HEK293 (cell line): ENCODE measurements at regions not wholly inside any gene's neighbourhood (a gene's known extent, or its start where the extent isn't known, plus 50 kb on each side); places are given as distances from the start of the nearest gene placed in this dataset.
A peak's percentile ranks its signal among the peaks of the same experiment; 100 is the strongest.

ENCODE experiments used
- CTCF ChIA-PET: fragments of 350-600 bp; formaldehyde crosslinking; extraction: SDS; loops from one replicate; lab custom pipeline; 2021; ENCODE audit warnings: antibody characterized with exemption; lab: Yijun Ruan, JAX
- POLR2A ChIA-PET: fragments of 300-600 bp; formaldehyde crosslinking; extraction: SDS; loops from one replicate; lab custom pipeline; 2020; ENCODE audit warnings: antibody characterized with exemption, inconsistent platforms; lab: Yijun Ruan, JAX
- H3K27ac ChIP-seq: fragments of 200-500 bp; sonication (Bioruptor generic); 2 replicates; pipeline ENCODE4 v1.5.1; 2014; ENCODE audit warnings: low read depth, low read length, control low read depth, inconsistent platforms; ENCODE audit errors: extremely low read depth
- H3K36me3 ChIP-seq, 2 experiments: fragments of 200-500 bp in 1 of 2; sonication (Bioruptor generic) in 1 of 2; 1 replicate in 1 of 2; 2 replicates in 1 of 2; pipeline ENCODE4 v1.5.1; 2014 to 2017; ENCODE audit warnings: inconsistent platforms in 2 of 2, low read length in 2 of 2; ENCODE audit not compliant: control insufficient read depth in 2 of 2, insufficient read depth in 1 of 2
- H3K4me1 ChIP-seq: fragments of 200-500 bp; sonication (Bioruptor generic); 2 replicates; pipeline ENCODE4 v1.5.1; 2014; ENCODE audit warnings: mild to moderate bottlenecking, low read length, inconsistent platforms; ENCODE audit not compliant: control insufficient read depth, insufficient read depth
- H3K4me3 ChIP-seq: 2 replicates; pipeline ENCODE4 v1.5.1; 2011; ENCODE audit warnings: low read depth, mild to moderate bottlenecking, control low read depth, low read length, moderate library complexity
- H3K9me3 ChIP-seq: fragments of 200-500 bp; sonication (Bioruptor generic); 2 replicates; pipeline ENCODE4 v1.5.1; 2014; ENCODE audit warnings: low read depth, low read length, inconsistent platforms; ENCODE audit not compliant: control insufficient read depth, insufficient read depth
- BCL11B ChIP-seq: fragments of 450-650 bp; formaldehyde crosslinking; IDR thresholded peaks from 2 replicates; pipeline ENCODE4 v1.5.1; 2016; ENCODE audit warnings: low read depth, missing biosample characterization, missing genetic modification characterization
- OVOL3 ChIP-seq: fragments of 450-650 bp; formaldehyde crosslinking; IDR thresholded peaks from 2 replicates; pipeline ENCODE4 v1.5.1; 2016; ENCODE audit warnings: missing biosample characterization, missing genetic modification characterization
- ZBTB17 ChIP-seq: fragments of 450-650 bp; formaldehyde crosslinking; IDR thresholded peaks from 2 replicates; pipeline ENCODE4 v1.5.1; 2016; ENCODE audit warnings: missing biosample characterization, missing genetic modification characterization
- ZBTB8A ChIP-seq: fragments of 450-650 bp; formaldehyde crosslinking; IDR thresholded peaks from 2 replicates; pipeline ENCODE4 v1.5.1; 2016; ENCODE audit warnings: missing biosample characterization, missing genetic modification characterization
- ZNF140 ChIP-seq: fragments of 450-650 bp; formaldehyde crosslinking; IDR thresholded peaks from 2 replicates; pipeline ENCODE4 v1.5.1; 2016; ENCODE audit warnings: missing biosample characterization, missing genetic modification characterization
- ZNF202 ChIP-seq: fragments of 450-650 bp; formaldehyde crosslinking; IDR thresholded peaks from 2 replicates; pipeline ENCODE4 v1.5.1; 2016; ENCODE audit warnings: missing biosample characterization, missing genetic modification characterization, borderline replicate concordance
- ZNF324 ChIP-seq: fragments of 450-650 bp; formaldehyde crosslinking; IDR thresholded peaks from 2 replicates; pipeline ENCODE4 v1.5.1; 2016; ENCODE audit warnings: missing biosample characterization, missing genetic modification characterization
- ZNF394 ChIP-seq: fragments of 450-650 bp; formaldehyde crosslinking; IDR thresholded peaks from 2 replicates; pipeline ENCODE4 v1.5.1; 2016; ENCODE audit warnings: missing biosample characterization, missing genetic modification characterization, mild to moderate bottlenecking, moderate library complexity, borderline replicate concordance
- ZNF426 ChIP-seq: fragments of 450-650 bp; formaldehyde crosslinking; IDR thresholded peaks from 2 replicates; pipeline ENCODE4 v1.5.1; 2017; ENCODE audit warnings: missing biosample characterization, missing genetic modification characterization, mild to moderate bottlenecking, inconsistent platforms, moderate library complexity
- ZNF433 ChIP-seq: fragments of 450-650 bp; formaldehyde crosslinking; IDR thresholded peaks from 2 replicates; pipeline ENCODE4 v1.5.1; 2016; ENCODE audit warnings: missing biosample characterization, missing genetic modification characterization, low read depth
- ZNF510 ChIP-seq: fragments of 450-650 bp; formaldehyde crosslinking; IDR thresholded peaks from 2 replicates; pipeline ENCODE4 v1.5.1; 2018; ENCODE audit warnings: mild to moderate bottlenecking, missing genetic modification characterization, missing biosample characterization; ENCODE audit not compliant: insufficient replicate concordance
- ZNF555 ChIP-seq: fragments of 450-650 bp; formaldehyde crosslinking; conservative IDR thresholded peaks from 2 replicates; pipeline ENCODE4 v1.5.1; 2017; ENCODE audit warnings: missing biosample characterization, mild to moderate bottlenecking, missing genetic modification characterization, inconsistent platforms
- ZNF558 ChIP-seq: fragments of 450-650 bp; formaldehyde crosslinking; IDR thresholded peaks from 2 replicates; pipeline ENCODE4 v1.5.1; 2016; ENCODE audit warnings: missing biosample characterization, missing genetic modification characterization
- ZNF623 ChIP-seq: fragments of 450-650 bp; formaldehyde crosslinking; IDR thresholded peaks from 2 replicates; pipeline ENCODE4 v1.5.1; 2016; ENCODE audit warnings: missing biosample characterization, missing genetic modification characterization
- TF ChIP-seq, protein P1 (sequence below): fragments of 450-650 bp; formaldehyde crosslinking; IDR thresholded peaks from 2 replicates; pipeline ENCODE4 v1.5.1; 2016; ENCODE audit warnings: missing biosample characterization, missing genetic modification characterization
- TF ChIP-seq, protein P2 (sequence below): fragments of 450-650 bp; formaldehyde crosslinking; IDR thresholded peaks from 2 replicates; pipeline ENCODE4 v1.5.1; 2016; ENCODE audit warnings: missing biosample characterization, missing genetic modification characterization
- TF ChIP-seq, protein P3 (sequence below): fragments of 450-650 bp; formaldehyde crosslinking; conservative IDR thresholded peaks from 2 replicates; pipeline ENCODE4 v1.5.1; 2016; ENCODE audit warnings: low read depth, missing biosample characterization, missing genetic modification characterization
- TF ChIP-seq, protein P4 (sequence below): fragments of 450-650 bp; formaldehyde crosslinking; conservative IDR thresholded peaks from 2 replicates; pipeline ENCODE4 v1.5.1; 2016; ENCODE audit warnings: low read depth, missing biosample characterization, missing genetic modification characterization

DNA sequence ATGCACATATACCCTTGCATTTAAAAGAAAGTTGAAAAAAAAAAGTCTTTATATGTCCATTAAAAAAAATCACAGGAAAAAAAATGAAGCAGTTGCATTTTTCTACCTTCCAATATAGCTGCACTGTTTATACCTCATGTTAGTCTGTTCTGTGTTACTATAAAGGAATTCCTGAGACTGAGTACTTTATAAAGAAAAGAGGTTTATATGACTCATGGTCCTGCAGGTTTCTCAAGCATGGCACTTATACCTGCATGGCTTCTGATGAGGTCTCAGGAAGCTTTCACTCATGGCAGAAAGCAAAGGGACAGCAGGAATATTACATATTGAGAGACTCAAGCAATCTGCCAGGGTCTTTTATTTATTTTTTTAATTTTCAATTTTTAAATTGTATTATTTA is 277.2 kb upstream of the BCHE start (continued):
- TF ChIP-seq, protein P1, sequence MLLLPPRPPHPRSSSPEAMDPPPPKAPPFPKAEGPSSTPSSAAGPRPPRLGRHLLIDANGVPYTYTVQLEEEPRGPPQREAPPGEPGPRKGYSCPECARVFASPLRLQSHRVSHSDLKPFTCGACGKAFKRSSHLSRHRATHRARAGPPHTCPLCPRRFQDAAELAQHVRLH (tag by site-specific recombination) = no peak

DNA sequence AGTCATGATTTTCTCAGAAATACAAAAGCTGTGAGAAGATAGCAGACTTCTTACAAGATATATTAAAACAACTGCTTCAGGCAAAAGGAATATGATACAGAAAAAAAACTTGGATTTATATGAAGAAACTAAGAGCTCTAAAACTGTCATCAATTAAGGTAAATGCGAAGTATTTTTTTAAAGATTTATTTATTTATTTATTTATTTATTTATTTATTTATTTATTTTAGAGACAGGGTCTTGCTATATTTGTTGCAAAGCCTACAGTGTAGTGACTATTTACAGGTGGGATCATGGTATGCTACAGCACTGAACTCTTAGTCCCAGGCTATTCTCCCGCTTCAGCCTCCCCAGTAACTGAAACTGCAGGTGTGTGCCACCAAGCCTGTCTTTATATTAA is 274.3 kb upstream of the BCHE start:
- H3K27ac ChIP-seq = no peak overlapping the region
- POLR2A ChIA-PET = no interaction called here

More for the DNA sequence above, 274.3 kb upstream of the BCHE start:
- H3K4me3 ChIP-seq = no peak overlapping the region
- no peaks in the 10 kb centered on the region for H3K36me3 ChIP-seq
- TF ChIP-seq ZNF558 (tag by site-specific recombination) (0 out of 2 replicates have a peak, but pooled peaks have one; percentile 19), ZNF426 (peak; percentile 74), ZNF140 (tag by site-specific recombination) (peak; percentile 43; the same call in 1 of the 2 replicates), ZNF202 (tag by site-specific recombination) (0 out of 2 replicates have a peak, but pooled peaks have one; percentile 13), ZBTB8A (tag by site-specific recombination) (peak; percentile 61), OVOL3 (no peak), ZNF433 (peak; percentile 30; the same call in 1 of the 2 replicates), ZNF555 (tag by site-specific recombination) (peak; percentile 59), ZNF623 (tag by site-specific recombination) (peak; percentile 35), BCL11B (no peak), ZBTB17 (no peak), ZNF394 (tag by site-specific recombination) (peak; percentile 78; the same call in 1 of the 2 replicates), ZNF510 (peak; percentile 11), ZNF324 (no peak)
- TF ChIP-seq, protein P2, sequence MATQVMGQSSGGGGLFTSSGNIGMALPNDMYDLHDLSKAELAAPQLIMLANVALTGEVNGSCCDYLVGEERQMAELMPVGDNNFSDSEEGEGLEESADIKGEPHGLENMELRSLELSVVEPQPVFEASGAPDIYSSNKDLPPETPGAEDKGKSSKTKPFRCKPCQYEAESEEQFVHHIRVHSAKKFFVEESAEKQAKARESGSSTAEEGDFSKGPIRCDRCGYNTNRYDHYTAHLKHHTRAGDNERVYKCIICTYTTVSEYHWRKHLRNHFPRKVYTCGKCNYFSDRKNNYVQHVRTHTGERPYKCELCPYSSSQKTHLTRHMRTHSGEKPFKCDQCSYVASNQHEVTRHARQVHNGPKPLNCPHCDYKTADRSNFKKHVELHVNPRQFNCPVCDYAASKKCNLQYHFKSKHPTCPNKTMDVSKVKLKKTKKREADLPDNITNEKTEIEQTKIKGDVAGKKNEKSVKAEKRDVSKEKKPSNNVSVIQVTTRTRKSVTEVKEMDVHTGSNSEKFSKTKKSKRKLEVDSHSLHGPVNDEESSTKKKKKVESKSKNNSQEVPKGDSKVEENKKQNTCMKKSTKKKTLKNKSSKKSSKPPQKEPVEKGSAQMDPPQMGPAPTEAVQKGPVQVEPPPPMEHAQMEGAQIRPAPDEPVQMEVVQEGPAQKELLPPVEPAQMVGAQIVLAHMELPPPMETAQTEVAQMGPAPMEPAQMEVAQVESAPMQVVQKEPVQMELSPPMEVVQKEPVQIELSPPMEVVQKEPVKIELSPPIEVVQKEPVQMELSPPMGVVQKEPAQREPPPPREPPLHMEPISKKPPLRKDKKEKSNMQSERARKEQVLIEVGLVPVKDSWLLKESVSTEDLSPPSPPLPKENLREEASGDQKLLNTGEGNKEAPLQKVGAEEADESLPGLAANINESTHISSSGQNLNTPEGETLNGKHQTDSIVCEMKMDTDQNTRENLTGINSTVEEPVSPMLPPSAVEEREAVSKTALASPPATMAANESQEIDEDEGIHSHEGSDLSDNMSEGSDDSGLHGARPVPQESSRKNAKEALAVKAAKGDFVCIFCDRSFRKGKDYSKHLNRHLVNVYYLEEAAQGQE (tag by site-specific recombination) = 0 out of 2 replicates have a peak, but pooled peaks have one; percentile 39
- TF ChIP-seq, protein P3, sequence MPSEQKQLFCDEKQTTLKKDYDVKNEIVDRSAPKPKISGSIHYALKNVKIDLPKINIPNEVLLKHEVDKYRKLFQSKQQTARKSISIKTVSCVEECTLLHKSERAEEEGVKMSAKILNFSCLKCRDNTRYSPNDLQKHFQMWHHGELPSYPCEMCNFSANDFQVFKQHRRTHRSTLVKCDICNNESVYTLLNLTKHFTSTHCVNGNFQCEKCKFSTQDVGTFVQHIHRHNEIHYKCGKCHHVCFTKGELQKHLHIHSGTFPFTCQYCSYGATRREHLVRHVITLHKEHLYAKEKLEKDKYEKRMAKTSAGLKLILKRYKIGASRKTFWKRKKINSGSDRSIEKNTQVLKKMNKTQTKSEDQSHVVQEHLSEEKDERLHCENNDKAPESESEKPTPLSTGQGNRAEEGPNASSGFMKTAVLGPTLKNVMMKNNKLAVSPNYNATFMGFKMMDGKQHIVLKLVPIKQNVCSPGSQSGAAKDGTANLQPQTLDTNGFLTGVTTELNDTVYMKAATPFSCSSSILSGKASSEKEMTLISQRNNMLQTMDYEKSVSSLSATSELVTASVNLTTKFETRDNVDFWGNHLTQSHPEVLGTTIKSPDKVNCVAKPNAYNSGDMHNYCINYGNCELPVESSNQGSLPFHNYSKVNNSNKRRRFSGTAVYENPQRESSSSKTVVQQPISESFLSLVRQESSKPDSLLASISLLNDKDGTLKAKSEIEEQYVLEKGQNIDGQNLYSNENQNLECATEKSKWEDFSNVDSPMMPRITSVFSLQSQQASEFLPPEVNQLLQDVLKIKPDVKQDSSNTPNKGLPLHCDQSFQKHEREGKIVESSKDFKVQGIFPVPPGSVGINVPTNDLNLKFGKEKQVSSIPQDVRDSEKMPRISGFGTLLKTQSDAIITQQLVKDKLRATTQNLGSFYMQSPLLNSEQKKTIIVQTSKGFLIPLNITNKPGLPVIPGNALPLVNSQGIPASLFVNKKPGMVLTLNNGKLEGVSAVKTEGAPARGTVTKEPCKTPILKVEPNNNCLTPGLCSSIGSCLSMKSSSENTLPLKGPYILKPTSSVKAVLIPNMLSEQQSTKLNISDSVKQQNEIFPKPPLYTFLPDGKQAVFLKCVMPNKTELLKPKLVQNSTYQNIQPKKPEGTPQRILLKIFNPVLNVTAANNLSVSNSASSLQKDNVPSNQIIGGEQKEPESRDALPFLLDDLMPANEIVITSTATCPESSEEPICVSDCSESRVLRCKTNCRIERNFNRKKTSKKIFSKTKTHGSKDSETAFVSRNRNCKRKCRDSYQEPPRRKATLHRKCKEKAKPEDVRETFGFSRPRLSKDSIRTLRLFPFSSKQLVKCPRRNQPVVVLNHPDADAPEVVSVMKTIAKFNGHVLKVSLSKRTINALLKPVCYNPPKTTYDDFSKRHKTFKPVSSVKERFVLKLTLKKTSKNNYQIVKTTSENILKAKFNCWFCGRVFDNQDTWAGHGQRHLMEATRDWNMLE (tag by site-specific recombination) = peak; percentile 71
- TF ChIP-seq, protein P4, sequence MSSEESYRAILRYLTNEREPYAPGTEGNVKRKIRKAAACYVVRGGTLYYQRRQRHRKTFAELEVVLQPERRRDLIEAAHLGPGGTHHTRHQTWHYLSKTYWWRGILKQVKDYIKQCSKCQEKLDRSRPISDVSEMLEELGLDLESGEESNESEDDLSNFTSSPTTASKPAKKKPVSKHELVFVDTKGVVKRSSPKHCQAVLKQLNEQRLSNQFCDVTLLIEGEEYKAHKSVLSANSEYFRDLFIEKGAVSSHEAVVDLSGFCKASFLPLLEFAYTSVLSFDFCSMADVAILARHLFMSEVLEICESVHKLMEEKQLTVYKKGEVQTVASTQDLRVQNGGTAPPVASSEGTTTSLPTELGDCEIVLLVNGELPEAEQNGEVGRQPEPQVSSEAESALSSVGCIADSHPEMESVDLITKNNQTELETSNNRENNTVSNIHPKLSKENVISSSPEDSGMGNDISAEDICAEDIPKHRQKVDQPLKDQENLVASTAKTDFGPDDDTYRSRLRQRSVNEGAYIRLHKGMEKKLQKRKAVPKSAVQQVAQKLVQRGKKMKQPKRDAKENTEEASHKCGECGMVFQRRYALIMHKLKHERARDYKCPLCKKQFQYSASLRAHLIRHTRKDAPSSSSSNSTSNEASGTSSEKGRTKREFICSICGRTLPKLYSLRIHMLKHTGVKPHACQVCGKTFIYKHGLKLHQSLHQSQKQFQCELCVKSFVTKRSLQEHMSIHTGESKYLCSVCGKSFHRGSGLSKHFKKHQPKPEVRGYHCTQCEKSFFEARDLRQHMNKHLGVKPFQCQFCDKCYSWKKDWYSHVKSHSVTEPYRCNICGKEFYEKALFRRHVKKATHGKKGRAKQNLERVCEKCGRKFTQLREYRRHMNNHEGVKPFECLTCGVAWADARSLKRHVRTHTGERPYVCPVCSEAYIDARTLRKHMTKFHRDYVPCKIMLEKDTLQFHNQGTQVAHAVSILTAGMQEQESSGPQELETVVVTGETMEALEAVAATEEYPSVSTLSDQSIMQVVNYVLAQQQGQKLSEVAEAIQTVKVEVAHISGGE (tag by site-specific recombination) = peak; percentile 69
- CTCF ChIA-PET = no interaction called here
- no peaks in the 10 kb centered on the region for H3K9me3 ChIP-seq
- H3K4me1 ChIP-seq = no peaks in the 10 kb centered on the region
